B cell (primary cell): ENCODE measurements at regions not wholly inside any gene's neighbourhood (a gene's known extent, or its start where the extent isn't known, plus 50 kb on each side); places are given as distances from the start of the nearest gene placed in this dataset.

ENCODE experiments used
- ATAC-seq: fragments of 200-7000 bp; cut with Tn5 transposase; one replicate; pipeline ENCODE4 v1.10.0; 2021; ENCODE audit warnings: low read depth, mild to moderate bottlenecking, moderate number of reproducible peaks, moderate library complexity
- CTCF ChIA-PET: fragments of 350-600 bp; sonication (Branson Sonifier 250); formaldehyde crosslinking; loops from one replicate; lab custom pipeline; 2021; ENCODE audit warnings: antibody characterized with exemption, inconsistent platforms; lab: Charles Lee
- POLR2A ChIA-PET: fragments of 350-600 bp; sonication (Branson Sonifier 250); formaldehyde crosslinking; loops from one replicate; lab custom pipeline; 2021; ENCODE audit warnings: antibody characterized with exemption; lab: Charles Lee
- DNase-seq: peaks from one replicate; pipeline ENCODE4 v3.0.0; 2013
- H2AFZ ChIP-seq: 2 replicates; pipeline ENCODE4 v1.6.1; 2012; ENCODE audit warnings: mild to moderate bottlenecking, low read depth, low read length; ENCODE audit not compliant: insufficient read depth, poor library complexity, severe bottlenecking
- H3K27ac ChIP-seq, 2 donors: 1 replicate in 1 of 2; 2 replicates in 1 of 2; pipeline ENCODE4 v1.5.1; 2012 to 2013; ENCODE audit warnings: low read length in 2 of 2, mild to moderate bottlenecking in 2 of 2, moderate library complexity in 1 of 2
- H3K27me3 ChIP-seq, 4 experiments: fragments of 200-600 bp in 1 of 4; sonication (generic) in 1 of 4; replicated peaks in 1 of 4; 1 replicate in 2 of 4; 2 replicates in 2 of 4; pipeline versions ENCODE4 v1.6.1 to v1.7.0; 2013 to 2016; ENCODE audit warnings: low read length in 3 of 4, mild to moderate bottlenecking in 2 of 4, mixed read lengths in 1 of 4, moderate library complexity in 1 of 4; ENCODE audit not compliant: insufficient read depth in 4 of 4, control insufficient read depth in 3 of 4; ENCODE audit errors: control extremely low read depth in 1 of 4
- H3K36me3 ChIP-seq, 2 experiments: replicated peaks in 1 of 2; 1 replicate in 1 of 2; 2 replicates in 1 of 2; pipeline versions ENCODE4 v1.6.1 to v1.7.1; 2013; ENCODE audit warnings: low read length in 1 of 2; ENCODE audit not compliant: insufficient read depth in 2 of 2, control insufficient read depth in 1 of 2; ENCODE audit errors: control extremely low read depth in 1 of 2, extremely low read depth in 1 of 2
- H3K4me1 ChIP-seq, 2 donors: fragments of 200-600 bp in 1 of 2; sonication (generic) in 1 of 2; 1 replicate in 1 of 2; 2 replicates in 1 of 2; pipeline versions ENCODE4 v1.5.1 to v1.6.1; 2013 to 2017; ENCODE audit warnings: low read length in 2 of 2; ENCODE audit not compliant: control insufficient read depth in 2 of 2, insufficient read depth in 2 of 2
- H3K4me2 ChIP-seq: replicated peaks from 2 replicates; pipeline ENCODE3; 2012; ENCODE audit warnings: mild to moderate bottlenecking, low read depth, low read length; ENCODE audit not compliant: poor library complexity, severe bottlenecking
- H3K4me3 ChIP-seq, 5 experiments: fragments of 200-600 bp in 1 of 5; sonication (generic) in 1 of 5; 1 replicate in 3 of 5; 2 replicates in 2 of 5; pipeline versions ENCODE4 v1.5.1 to v1.7.0; 2011 to 2016; ENCODE audit warnings: low read length in 4 of 5, mild to moderate bottlenecking in 4 of 5, low read depth in 2 of 5, control low read depth in 1 of 5, moderate library complexity in 1 of 5; ENCODE audit not compliant: insufficient read depth in 1 of 5; ENCODE audit errors: control extremely low read depth in 1 of 5, extremely low read depth in 1 of 5
- H3K79me2 ChIP-seq: fragments of 200-600 bp; sonication (generic); one replicate; pipeline ENCODE4 v1.6.0; 2016; ENCODE audit warnings: low read length; ENCODE audit not compliant: control insufficient read depth, insufficient read depth
- H3K9ac ChIP-seq: fragments of 200-600 bp; sonication (generic); 2 replicates; pipeline ENCODE4 v1.6.1; 2017; ENCODE audit warnings: mild to moderate bottlenecking, low read length, moderate library complexity
- H3K9me3 ChIP-seq, 3 donors: one replicate each; pipeline versions ENCODE4 v1.6.1 to v1.7.1; 2013; ENCODE audit warnings: low read length in 2 of 3; ENCODE audit not compliant: control insufficient read depth in 2 of 3, insufficient read depth in 1 of 3; ENCODE audit errors: control extremely low read depth in 1 of 3
- H4K20me1 ChIP-seq: 2 replicates; pipeline ENCODE4 v1.6.0; 2012; ENCODE audit warnings: mild to moderate bottlenecking, low read length; ENCODE audit not compliant: insufficient read depth, control insufficient read depth, poor library complexity, severe bottlenecking
- H3K27ac Mint-ChIP-seq: one replicate; pipeline ENCODE4 v1.8.0; 2021; ENCODE audit warnings: mixed read lengths
- H3K27me3 Mint-ChIP-seq: one replicate; pipeline ENCODE4 v1.8.0; 2021; ENCODE audit warnings: mixed read lengths
- H3K4me1 Mint-ChIP-seq: one replicate; pipeline ENCODE4 v1.8.0; 2021; ENCODE audit warnings: mixed read lengths
- H3K4me3 Mint-ChIP-seq: one replicate; pipeline ENCODE4 v1.8.0; 2021; ENCODE audit warnings: mixed read lengths
- H3K9me3 Mint-ChIP-seq: one replicate; pipeline ENCODE4 v1.8.0; 2022; ENCODE audit warnings: mixed read lengths; ENCODE audit not compliant: insufficient read depth
- CTCF ChIP-seq: fragments of 200-600 bp; IDR thresholded peaks from one replicate; pipeline ENCODE4 v1.8.0; 2022; ENCODE audit warnings: antibody characterized with exemption, mild to moderate bottlenecking
- EZH2 ChIP-seq: IDR thresholded peaks from 2 replicates; pipeline ENCODE4 v1.6.1; 2012; ENCODE audit warnings: borderline replicate concordance, low read depth, mild to moderate bottlenecking, moderate library complexity, low read length; ENCODE audit not compliant: insufficient read depth, poor library complexity, severe bottlenecking
- WGBS: methylation state at CpG from one replicate; pipeline ENCODE4 v1.1.5; 2013; ENCODE audit warnings: missing lambda C conversion rate; ENCODE audit not compliant: insufficient coverage; 5-methylcytosine and 5-hydroxymethylcytosine counted together
- intact Hi-C: fragments of 100-400 bp; cut with micrococcal nuclease; formaldehyde crosslinking; loops from one replicate; pipeline ENCODE4 v1.10.0; 2022

GRCh38 chr2:239882781-239883180, 142.4 kb downstream of the NDUFA10 start:
- ATAC-seq (no peak), DNase-seq (no peak)

DNA sequence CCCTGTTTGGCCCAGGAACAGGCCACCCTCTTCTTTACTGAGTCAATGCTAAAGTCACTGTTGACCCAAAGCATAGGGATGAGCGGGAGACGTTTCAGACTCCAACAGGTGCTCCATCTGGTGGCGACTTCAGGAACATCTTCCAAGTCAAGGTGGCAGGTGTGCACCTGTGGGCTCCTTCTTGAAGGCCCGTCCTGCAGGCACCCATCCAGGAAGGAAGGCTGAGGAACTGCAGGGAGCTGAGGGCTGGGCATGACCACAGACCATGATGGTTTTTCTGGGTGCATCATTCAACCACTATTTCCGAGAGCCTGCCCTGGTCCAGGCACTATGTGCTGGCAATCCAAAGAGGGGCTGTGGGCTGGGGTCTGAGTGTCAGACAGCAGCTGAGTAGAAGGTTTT, 142.8 kb downstream of the NDUFA10 start:
- 23% methylated on average over 5 of the region's 5 CpGs for WGBS
- Histone ChIP-seq H2AFZ (no peak overlapping the region), H3K79me2 (no peaks in the 10 kb centered on the region), H3K9me3 (peaks cover 1 to 24% (median 24%) of the 10 kb centered on the region in 3 donors), H3K9ac (no peak overlapping the region), H3K27me3 (peaks cover 0 to 19% (median 6%) of the 10 kb centered on the region in 4 experiments), H3K4me2 (no peak overlapping the region), H3K4me3 (no peak overlapping the region), H3K27ac (no peak overlapping the region), H3K4me1 (peaks cover 0 to 4% of the 10 kb centered on the region in 2 donors), H4K20me1 (no peaks in the 10 kb centered on the region), H3K36me3 (no peaks in the 10 kb centered on the region)
- no peak overlapping the region for H3K4me3 Mint-ChIP-seq
- ATAC-seq (no peak), DNase-seq (peak; percentile 57)
- H3K4me1 Mint-ChIP-seq: peaks cover 11% of the 10 kb centered on the region
- CTCF ChIA-PET: interaction anchor here (1.5 to 2.3 kb wide), 2 partner anchors 11 to 614 kb away, joined by 4 to 7 read pairs; no protein-coding TSS in a partner anchor
- intact Hi-C loops: no loop called here
- peaks cover 14% of the 10 kb centered on the region for H3K9me3 Mint-ChIP-seq
- peaks cover 20% of the 10 kb centered on the region for H3K27me3 Mint-ChIP-seq
- TF ChIP-seq CTCF (peak; percentile 68), EZH2 (no peak)
- POLR2A ChIA-PET: no interaction called here
- H3K27ac Mint-ChIP-seq: no peak overlapping the region

More at GRCh38 chr2:239882781-239883180, 142.4 kb downstream of the NDUFA10 start:
- H3K4me2 ChIP-seq: no peak overlapping the region
- H3K27me3 ChIP-seq: peaks cover 0 to 19% (median 6%) of the 10 kb centered on the region in 4 experiments
- H3K27me3 Mint-ChIP-seq: peaks cover 20% of the 10 kb centered on the region
- H3K36me3 ChIP-seq: no peaks in the 10 kb centered on the region
- H3K4me3 Mint-ChIP-seq: no peak overlapping the region
- no peaks in the 10 kb centered on the region for H3K79me2 ChIP-seq
- 85% methylated on average over 4 of the region's 4 CpGs for WGBS
- H3K9ac ChIP-seq: no peak overlapping the region
- TF ChIP-seq CTCF: no peak
- no peak for TF ChIP-seq EZH2
- H2AFZ ChIP-seq: no peak overlapping the region
- H3K4me1 Mint-ChIP-seq: peaks cover 11% of the 10 kb centered on the region
- H3K4me1 ChIP-seq: peaks cover 0 to 4% of the 10 kb centered on the region in 2 donors
- CTCF ChIA-PET: interaction anchor here (1.5 to 2.3 kb wide), 2 partner anchors 12 to 615 kb away, joined by 4 to 7 read pairs; no protein-coding TSS in a partner anchor
- peaks cover 1 to 24% (median 24%) of the 10 kb centered on the region in 3 donors for H3K9me3 ChIP-seq
- intact Hi-C loops: no loop called here
- no peak overlapping the region for H3K27ac Mint-ChIP-seq
- H3K4me3 ChIP-seq: no peak overlapping the region
- H3K9me3 Mint-ChIP-seq: peaks cover 14% of the 10 kb centered on the region
- no peaks in the 10 kb centered on the region for H4K20me1 ChIP-seq
- POLR2A ChIA-PET: no interaction called here
- H3K27ac ChIP-seq: no peak overlapping the region
